Endodermal cell (in vitro differentiated cells): ENCODE measurements at regions not wholly inside any gene's neighbourhood (a gene's known extent, or its start where the extent isn't known, plus 50 kb on each side); places are given as distances from the start of the nearest gene placed in this dataset.

Experiments
- DNase-seq: peaks from one replicate; pipeline ENCODE4 v3.0.0-alpha.2; 2017
- H3K27ac ChIP-seq: 2 replicates; pipeline ENCODE4 v1.5.1; 2013; ENCODE audit warnings: mild to moderate bottlenecking, low read depth, low read length, moderate library complexity
- H3K27me3 ChIP-seq: 2 replicates; pipeline ENCODE4 v1.6.1; 2013; ENCODE audit warnings: mild to moderate bottlenecking, low read length, moderate library complexity; ENCODE audit not compliant: insufficient read depth, control insufficient read depth, poor library complexity, severe bottlenecking
- H3K36me3 ChIP-seq: 2 replicates; pipeline ENCODE4 v1.7.0; 2013; ENCODE audit warnings: mild to moderate bottlenecking, low read length, moderate library complexity; ENCODE audit not compliant: control insufficient read depth, insufficient read depth
- H3K4me1 ChIP-seq: one replicate; pipeline ENCODE4 v1.7.0; 2013; ENCODE audit warnings: low read length; ENCODE audit not compliant: control insufficient read depth, insufficient read depth
- H3K4me3 ChIP-seq: 2 replicates; pipeline ENCODE4 v1.5.1; 2013; ENCODE audit warnings: mild to moderate bottlenecking, low read length, moderate library complexity
- H3K9ac ChIP-seq: 2 replicates; pipeline ENCODE4 v1.6.1; 2013; ENCODE audit warnings: mild to moderate bottlenecking, low read length, moderate library complexity; ENCODE audit not compliant: poor library complexity, severe bottlenecking; ENCODE audit errors: extremely low read depth
- H3K9me3 ChIP-seq: 2 replicates; pipeline ENCODE4 v1.6.1; 2013; ENCODE audit warnings: mild to moderate bottlenecking, low read length, moderate library complexity; ENCODE audit not compliant: control insufficient read depth
- H3K27ac Mint-ChIP-seq: 2 replicates; pipeline ENCODE4 v1.8.0; 2020; ENCODE audit warnings: mixed read lengths
- H3K27me3 Mint-ChIP-seq: 2 replicates; pipeline ENCODE4 v1.8.0; 2021; ENCODE audit warnings: mild to moderate bottlenecking, mixed read lengths; ENCODE audit not compliant: insufficient read depth
- H3K36me3 Mint-ChIP-seq: 2 replicates; pipeline ENCODE4 v1.8.0; 2020; ENCODE audit warnings: low read depth, mixed read lengths
- H3K4me1 Mint-ChIP-seq: 2 replicates; pipeline ENCODE4 v1.8.0; 2020; ENCODE audit warnings: mixed read lengths
- H3K4me3 Mint-ChIP-seq: 2 replicates; pipeline ENCODE4 v1.8.0; 2020; ENCODE audit warnings: mild to moderate bottlenecking, moderate library complexity, mixed read lengths
- H3K9me3 Mint-ChIP-seq: 2 replicates; pipeline ENCODE4 v1.8.0; 2020; ENCODE audit warnings: mild to moderate bottlenecking, mixed read lengths
- WGBS, 2 experiments: methylation state at CpG; one replicate each; pipeline versions ENCODE4 v1.1.5 to v1.1.7; 2013; ENCODE audit warnings: missing lambda C conversion rate in 2 of 2, mixed read lengths in 1 of 2; ENCODE audit not compliant: insufficient coverage in 1 of 2, insufficient read length in 1 of 2; 5-methylcytosine and 5-hydroxymethylcytosine counted together
- TF ChIP-seq, protein P1 (sequence below): fragments of 200-600 bp; sonication (generic); conservative IDR thresholded peaks from 2 replicates; pipeline ENCODE4 v1.5.0; 2021; ENCODE audit warnings: antibody characterized with exemption, mild to moderate bottlenecking

DNA sequence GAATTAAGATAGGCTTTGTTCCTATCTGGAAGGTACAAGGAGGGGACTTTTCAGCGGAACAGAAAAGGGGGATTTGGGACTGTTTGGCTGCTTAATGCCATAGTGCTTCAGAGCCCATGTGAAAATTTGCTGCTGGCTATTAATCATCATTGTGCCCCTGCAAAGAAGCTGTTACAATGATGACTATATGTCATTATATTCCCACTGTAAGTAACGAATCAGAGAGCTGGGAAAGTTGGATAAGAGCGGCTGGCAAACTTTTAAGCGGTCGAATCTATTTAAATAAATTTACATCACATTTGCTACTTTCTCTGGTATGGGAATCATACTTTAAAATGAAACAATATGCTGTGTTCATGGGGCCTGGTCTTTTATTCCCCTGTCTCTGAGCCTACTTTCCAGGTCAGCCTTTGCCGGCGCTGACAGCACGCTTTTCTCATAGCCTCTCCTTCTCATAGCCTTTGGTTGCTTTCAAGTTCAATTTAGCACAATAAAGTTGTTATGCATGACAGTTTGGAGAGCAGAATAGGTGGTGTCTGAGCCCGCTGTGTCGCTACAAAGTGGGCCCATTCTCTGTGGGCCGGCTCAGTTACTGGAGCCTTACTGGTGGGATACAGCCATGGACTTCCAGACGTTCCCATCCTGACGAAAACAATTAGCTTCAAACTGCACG lies 271.2 kb upstream of the TMEM161B start:
- no peak for DNase-seq
- 75 to 76% methylated on average over 14 of the region's 14 CpGs for WGBS, 2 experiments
- Histone ChIP-seq H3K27ac (peak overlapping the region; percentile 98), H3K27me3 (no peaks in the 10 kb centered on the region), H3K36me3 (no peaks in the 10 kb centered on the region), H3K9ac (no peak overlapping the region), H3K9me3 (no peaks in the 10 kb centered on the region), H3K4me1 (no peaks in the 10 kb centered on the region), H3K4me3 (no peak overlapping the region)
- TF ChIP-seq, protein P1, sequence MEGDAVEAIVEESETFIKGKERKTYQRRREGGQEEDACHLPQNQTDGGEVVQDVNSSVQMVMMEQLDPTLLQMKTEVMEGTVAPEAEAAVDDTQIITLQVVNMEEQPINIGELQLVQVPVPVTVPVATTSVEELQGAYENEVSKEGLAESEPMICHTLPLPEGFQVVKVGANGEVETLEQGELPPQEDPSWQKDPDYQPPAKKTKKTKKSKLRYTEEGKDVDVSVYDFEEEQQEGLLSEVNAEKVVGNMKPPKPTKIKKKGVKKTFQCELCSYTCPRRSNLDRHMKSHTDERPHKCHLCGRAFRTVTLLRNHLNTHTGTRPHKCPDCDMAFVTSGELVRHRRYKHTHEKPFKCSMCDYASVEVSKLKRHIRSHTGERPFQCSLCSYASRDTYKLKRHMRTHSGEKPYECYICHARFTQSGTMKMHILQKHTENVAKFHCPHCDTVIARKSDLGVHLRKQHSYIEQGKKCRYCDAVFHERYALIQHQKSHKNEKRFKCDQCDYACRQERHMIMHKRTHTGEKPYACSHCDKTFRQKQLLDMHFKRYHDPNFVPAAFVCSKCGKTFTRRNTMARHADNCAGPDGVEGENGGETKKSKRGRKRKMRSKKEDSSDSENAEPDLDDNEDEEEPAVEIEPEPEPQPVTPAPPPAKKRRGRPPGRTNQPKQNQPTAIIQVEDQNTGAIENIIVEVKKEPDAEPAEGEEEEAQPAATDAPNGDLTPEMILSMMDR = no peak
- Mint-ChIP-seq H3K9me3 (no peaks in the 10 kb centered on the region), H3K27me3 (peaks cover 10% of the 10 kb centered on the region), H3K36me3 (no peaks in the 10 kb centered on the region), H3K27ac (no peak overlapping the region), H3K4me1 (peaks cover 10% of the 10 kb centered on the region), H3K4me3 (no peak overlapping the region)

DNA sequence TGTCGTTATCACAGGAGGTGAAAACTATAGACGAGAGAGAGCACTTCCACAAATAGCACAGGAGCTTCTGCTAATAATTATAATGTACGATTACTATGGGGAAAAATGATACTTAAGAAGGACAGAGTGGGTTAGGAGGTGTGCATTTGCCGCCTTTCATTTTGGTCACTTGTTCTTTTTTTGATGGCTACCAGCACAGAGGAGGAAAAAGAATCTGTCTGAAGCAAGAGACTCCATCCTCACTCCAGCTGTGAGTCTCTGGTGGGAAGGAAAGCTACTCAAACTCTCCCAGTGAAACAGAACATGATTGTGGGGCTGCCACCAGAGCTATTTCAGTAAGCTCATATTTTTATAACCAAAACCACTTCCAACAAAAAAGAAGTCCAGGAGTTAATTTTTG lies 270.4 kb upstream of the TMEM161B start:
- TF ChIP-seq, protein P1 = no peak
- Histone ChIP-seq H3K4me3 (no peak overlapping the region), H3K27ac (peak overlapping the region; percentile 98), H3K9ac (no peak overlapping the region), H3K4me1 (no peaks in the 10 kb centered on the region), H3K36me3 (no peaks in the 10 kb centered on the region), H3K27me3 (no peaks in the 10 kb centered on the region), H3K9me3 (no peaks in the 10 kb centered on the region)
- Mint-ChIP-seq H3K4me1 (peaks cover 10% of the 10 kb centered on the region), H3K36me3 (no peaks in the 10 kb centered on the region), H3K27me3 (peaks cover 10% of the 10 kb centered on the region), H3K4me3 (no peak overlapping the region), H3K27ac (no peak overlapping the region), H3K9me3 (no peaks in the 10 kb centered on the region)
- WGBS, 2 experiments = 88 to 94% methylated on average over 4 of the region's 4 CpGs
- no peak for DNase-seq

DNA sequence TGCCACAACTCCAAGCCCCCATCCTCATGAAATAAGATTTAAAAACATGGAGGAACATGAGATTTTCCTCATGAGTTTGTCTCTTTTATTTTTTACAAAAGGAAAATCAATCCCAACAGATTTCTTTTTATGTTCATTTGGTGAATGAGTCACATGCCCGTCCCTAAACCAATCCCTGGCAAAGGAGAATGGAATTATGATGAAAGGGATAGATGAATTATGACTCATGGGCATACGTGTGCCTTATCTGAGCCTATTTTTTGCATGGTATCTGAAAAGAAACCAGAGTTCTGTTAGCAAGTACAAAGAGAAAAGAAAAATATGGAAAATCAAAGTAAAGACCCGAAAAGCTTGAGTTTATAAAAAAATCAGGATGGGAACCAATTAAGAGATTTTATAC lies 267.5 kb upstream of the TMEM161B start:
- Histone ChIP-seq H3K4me1 (no peaks in the 10 kb centered on the region), H3K4me3 (no peak overlapping the region), H3K36me3 (no peaks in the 10 kb centered on the region), H3K27ac (no peak overlapping the region), H3K9ac (no peak overlapping the region), H3K9me3 (no peaks in the 10 kb centered on the region), H3K27me3 (no peaks in the 10 kb centered on the region)
- no peak for DNase-seq
- peaks cover 10% of the 10 kb centered on the region for H3K4me1 Mint-ChIP-seq
- H3K27ac Mint-ChIP-seq = no peak overlapping the region
- H3K4me3 Mint-ChIP-seq = no peak overlapping the region
- H3K27me3 Mint-ChIP-seq = peaks cover 7% of the 10 kb centered on the region
- TF ChIP-seq, protein P1 = no peak
- H3K9me3 Mint-ChIP-seq = no peaks in the 10 kb centered on the region
- WGBS, 2 experiments = 95 to 100% methylated on average over 1 to 3 of the region's 3 CpGs
- no peaks in the 10 kb centered on the region for H3K36me3 Mint-ChIP-seq
